GM12864 (cell line): ENCODE measurements at regions not wholly inside any gene's neighbourhood (a gene's known extent, or its start where the extent isn't known, plus 50 kb on each side); places are given as distances from the start of the nearest gene placed in this dataset.

Experiments used
- DNase-seq: peaks from one replicate; pipeline ENCODE4 v3.0.0-alpha.2; 2011; ENCODE audit warnings: low read depth
- H3K4me3 ChIP-seq: 2 replicates; pipeline ENCODE4 v1.5.1; 2011; ENCODE audit warnings: mild to moderate bottlenecking, low read depth, low read length, control low read depth
- TF ChIP-seq, protein P1 (sequence below): IDR thresholded peaks from 2 replicates; pipeline ENCODE4 v1.5.1; 2011; ENCODE audit warnings: low read depth, mild to moderate bottlenecking, moderate library complexity, low read length, control low read depth, inconsistent platforms; ENCODE audit errors: missing control alignments

DNA sequence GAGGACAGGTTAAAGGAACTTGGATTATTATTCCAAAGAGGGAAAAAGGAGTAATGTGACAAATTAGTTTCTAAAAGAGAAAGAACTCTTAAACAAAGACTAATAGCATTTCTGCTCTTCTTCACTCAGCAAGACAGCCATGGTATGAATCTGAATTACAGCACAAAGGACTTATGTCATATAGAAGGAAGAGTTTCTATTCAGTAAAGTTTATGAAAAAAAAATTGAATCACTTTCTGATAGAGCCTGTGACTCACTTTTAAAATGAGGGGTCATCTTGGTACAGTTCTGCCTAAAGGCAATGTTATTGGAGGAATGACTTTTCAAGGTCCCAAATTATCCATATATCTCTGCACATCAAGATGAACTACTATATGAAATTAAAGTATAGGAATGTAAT lies 101.7 kb downstream of the DUSP6 start:
- H3K4me3 ChIP-seq, result no peak overlapping the region
- no peak for DNase-seq
- TF ChIP-seq, protein P1, sequence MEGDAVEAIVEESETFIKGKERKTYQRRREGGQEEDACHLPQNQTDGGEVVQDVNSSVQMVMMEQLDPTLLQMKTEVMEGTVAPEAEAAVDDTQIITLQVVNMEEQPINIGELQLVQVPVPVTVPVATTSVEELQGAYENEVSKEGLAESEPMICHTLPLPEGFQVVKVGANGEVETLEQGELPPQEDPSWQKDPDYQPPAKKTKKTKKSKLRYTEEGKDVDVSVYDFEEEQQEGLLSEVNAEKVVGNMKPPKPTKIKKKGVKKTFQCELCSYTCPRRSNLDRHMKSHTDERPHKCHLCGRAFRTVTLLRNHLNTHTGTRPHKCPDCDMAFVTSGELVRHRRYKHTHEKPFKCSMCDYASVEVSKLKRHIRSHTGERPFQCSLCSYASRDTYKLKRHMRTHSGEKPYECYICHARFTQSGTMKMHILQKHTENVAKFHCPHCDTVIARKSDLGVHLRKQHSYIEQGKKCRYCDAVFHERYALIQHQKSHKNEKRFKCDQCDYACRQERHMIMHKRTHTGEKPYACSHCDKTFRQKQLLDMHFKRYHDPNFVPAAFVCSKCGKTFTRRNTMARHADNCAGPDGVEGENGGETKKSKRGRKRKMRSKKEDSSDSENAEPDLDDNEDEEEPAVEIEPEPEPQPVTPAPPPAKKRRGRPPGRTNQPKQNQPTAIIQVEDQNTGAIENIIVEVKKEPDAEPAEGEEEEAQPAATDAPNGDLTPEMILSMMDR, result no peak

- no peak for DNase-seq
- TF ChIP-seq, protein P1, result no peak
- no peak overlapping the region for H3K4me3 ChIP-seq
Measured at GRCh38 chr12:89250213-89250612, 102.1 kb downstream of the DUSP6 start.

DNA sequence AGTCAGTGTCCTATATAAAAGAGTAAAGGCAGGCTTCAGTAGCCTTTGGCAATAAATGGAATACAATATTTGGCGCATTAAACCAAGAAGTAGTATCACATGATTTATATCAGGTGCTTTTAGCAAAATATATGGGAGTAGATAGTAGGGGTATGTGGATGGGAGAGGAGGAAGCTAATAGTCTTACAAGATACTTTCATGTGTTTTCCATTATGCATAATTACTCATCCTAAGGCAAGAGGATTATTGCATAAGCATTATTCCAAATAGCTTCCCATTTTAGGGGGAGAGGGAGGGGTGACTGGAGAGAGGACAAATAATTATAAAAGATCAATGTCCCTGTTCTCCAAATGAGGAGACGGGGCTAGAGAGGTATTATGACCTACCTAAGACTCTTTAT lies 104.3 kb downstream of the DUSP6 start:
- TF ChIP-seq, protein P1, result no peak
- no peak overlapping the region for H3K4me3 ChIP-seq
- DNase-seq, result no peak

- TF ChIP-seq, protein P1, result no peak
- no peak overlapping the region for H3K4me3 ChIP-seq
- DNase-seq, result no peak
Measured at GRCh38 chr12:89247541-89247942, 104.8 kb downstream of the DUSP6 start.

DNA sequence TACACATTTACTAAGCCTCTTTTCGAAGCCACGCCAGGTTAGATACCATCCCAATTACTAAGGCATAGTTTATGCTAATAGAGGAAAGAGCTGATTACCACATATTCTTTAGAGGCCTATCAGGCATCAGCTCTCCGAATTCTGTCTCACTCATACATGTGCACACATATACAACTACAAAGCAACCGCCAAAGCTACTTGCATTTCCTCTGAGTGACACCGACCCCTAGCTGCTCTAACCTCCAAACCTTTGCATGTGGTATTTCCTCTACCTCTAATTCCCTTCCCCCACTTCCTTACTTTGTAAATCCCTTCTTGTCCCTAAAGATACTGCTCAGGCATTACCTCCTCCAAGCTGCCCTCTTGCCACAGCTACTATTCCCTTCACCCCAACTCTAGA lies 107.2 kb downstream of the DUSP6 start:
- DNase-seq, result no peak
- H3K4me3 ChIP-seq, result no peak overlapping the region

GRCh38 chr12:89244536-89244935 lies 107.8 kb downstream of the DUSP6 start:
- H3K4me3 ChIP-seq, result no peak overlapping the region
- DNase-seq, result no peak
- TF ChIP-seq, protein P1, result no peak

More for the DNA sequence above, 107.2 kb downstream of the DUSP6 start:
- TF ChIP-seq, protein P1, result no peak

- no peak for DNase-seq
- TF ChIP-seq, protein P1, result no peak
Measured at GRCh38 chr12:89243771-89244170, 108.5 kb downstream of the DUSP6 start.

More at GRCh38 chr12:89243771-89244170, 108.5 kb downstream of the DUSP6 start:
- no peak overlapping the region for H3K4me3 ChIP-seq
